ENCODE measurements at regions not wholly inside any gene's neighbourhood (a gene's known extent, or its start where the extent isn't known, plus 50 kb on each side); places are given as distances from the start of the nearest gene placed in this dataset.

- intact Hi-C loops (cut with DNase I): no loop called here
- ATAC-seq (peak in 1 of 8 donors; percentile 22), DNase-seq (no peak)
- Histone ChIP-seq H3K27ac (no peak overlapping the region), H3K4me3 (peak overlapping the region in 1 of 10 donors; percentile 9), H3K36me3 (no peaks in the 10 kb centered on the region), H3K4me1 (peaks cover 0 to 15% (median 0%) of the 10 kb centered on the region in 9 donors), H3K27me3 (peaks cover 0 to 12% (median 0%) of the 10 kb centered on the region in 7 donors), H3K9me3 (peaks cover 0 to 5% (median 0%) of the 10 kb centered on the region in 11 donors)
- 47 to 52% methylated on average over 8 of the region's 8 CpGs for WGBS, 2 donors
- no peak for TF ChIP-seq CTCF (IDR thresholded peaks at IDR 0.05)
These were observed 112.6 kb upstream of the AFDN start for GRCh38 chr6:167714152-167714551.

GRCh38 chr6:167717455-167717854 is 109.3 kb upstream of the AFDN start:
- no peak for ATAC-seq
- no peak for DNase-seq
- Histone ChIP-seq H3K36me3 (no peaks in the 10 kb centered on the region), H3K4me1 (peaks cover 0 to 11% (median 0%) of the 10 kb centered on the region in 9 donors), H3K4me3 (no peak overlapping the region), H3K27me3 (peaks cover 0 to 8% (median 0%) of the 10 kb centered on the region in 7 donors), H3K27ac (no peak overlapping the region), H3K9me3 (peaks cover 0 to 5% (median 0%) of the 10 kb centered on the region in 11 donors)
- 95 to 97% methylated on average over 9 of the region's 9 CpGs for WGBS, 2 donors
- intact Hi-C loops (cut with DNase I): no loop called here
- TF ChIP-seq CTCF (IDR thresholded peaks at IDR 0.05): no peak

GRCh38 chr6:167717867-167718266 is 108.8 kb upstream of the AFDN start:
- WGBS, 2 donors: 96 to 100% methylated on average over 2 of the region's 2 CpGs
- peaks cover 0 to 9% (median 0%) of the 10 kb centered on the region in 9 donors for H3K4me1 ChIP-seq
- H3K36me3 ChIP-seq: no peaks in the 10 kb centered on the region
- no peak for DNase-seq
- intact Hi-C loops (cut with DNase I): no loop called here
- H3K9me3 ChIP-seq: peaks cover 0 to 5% (median 0%) of the 10 kb centered on the region in 11 donors
- H3K27ac ChIP-seq: no peak overlapping the region
- H3K4me3 ChIP-seq: no peak overlapping the region
- no peak for ATAC-seq
- TF ChIP-seq CTCF (IDR thresholded peaks at IDR 0.05): no peak
- peaks cover 0 to 8% (median 0%) of the 10 kb centered on the region in 7 donors for H3K27me3 ChIP-seq

- no peak overlapping the region for H3K4me3 ChIP-seq
- ATAC-seq (no peak), DNase-seq (no peak)
- H3K36me3 ChIP-seq: no peaks in the 10 kb centered on the region
- H3K4me1 ChIP-seq: peaks cover 0 to 6% (median 0%) of the 10 kb centered on the region in 9 donors
- peaks cover 0 to 16% (median 0%) of the 10 kb centered on the region in 11 donors for H3K9me3 ChIP-seq
- TF ChIP-seq CTCF (IDR thresholded peaks at IDR 0.05): no peak
- 84% methylated on average over 23 of the region's 23 CpGs for WGBS, 2 donors
- intact Hi-C loops (cut with DNase I): no loop called here
- no peak overlapping the region for H3K27ac ChIP-seq
- peaks cover 0 to 3% (median 0%) of the 10 kb centered on the region in 7 donors for H3K27me3 ChIP-seq
These were observed 106.8 kb upstream of the AFDN start for GRCh38 chr6:167719920-167720319.
